HEK293 (cell line): ENCODE measurements at regions not wholly inside any gene's neighbourhood (a gene's known extent, or its start where the extent isn't known, plus 50 kb on each side); places are given as distances from the start of the nearest gene placed in this dataset.

Experiments used
- CTCF ChIA-PET: fragments of 350-600 bp; formaldehyde crosslinking; extraction: SDS; loops from one replicate; lab custom pipeline; 2021; ENCODE audit warnings: antibody characterized with exemption; lab: Yijun Ruan, JAX
- POLR2A ChIA-PET: fragments of 300-600 bp; formaldehyde crosslinking; extraction: SDS; loops from one replicate; lab custom pipeline; 2020; ENCODE audit warnings: antibody characterized with exemption, inconsistent platforms; lab: Yijun Ruan, JAX
- H3K27ac ChIP-seq: fragments of 200-500 bp; sonication (Bioruptor generic); 2 replicates; pipeline ENCODE4 v1.5.1; 2014; ENCODE audit warnings: low read depth, low read length, control low read depth, inconsistent platforms; ENCODE audit errors: extremely low read depth
- H3K36me3 ChIP-seq, 2 experiments: fragments of 200-500 bp in 1 of 2; sonication (Bioruptor generic) in 1 of 2; 1 replicate in 1 of 2; 2 replicates in 1 of 2; pipeline ENCODE4 v1.5.1; 2014 to 2017; ENCODE audit warnings: inconsistent platforms in 2 of 2, low read length in 2 of 2; ENCODE audit not compliant: control insufficient read depth in 2 of 2, insufficient read depth in 1 of 2
- H3K4me1 ChIP-seq: fragments of 200-500 bp; sonication (Bioruptor generic); 2 replicates; pipeline ENCODE4 v1.5.1; 2014; ENCODE audit warnings: mild to moderate bottlenecking, low read length, inconsistent platforms; ENCODE audit not compliant: control insufficient read depth, insufficient read depth
- H3K4me3 ChIP-seq: 2 replicates; pipeline ENCODE4 v1.5.1; 2011; ENCODE audit warnings: low read depth, mild to moderate bottlenecking, control low read depth, low read length, moderate library complexity
- H3K9me3 ChIP-seq: fragments of 200-500 bp; sonication (Bioruptor generic); 2 replicates; pipeline ENCODE4 v1.5.1; 2014; ENCODE audit warnings: low read depth, low read length, inconsistent platforms; ENCODE audit not compliant: control insufficient read depth, insufficient read depth
- KLF1 ChIP-seq: fragments of 450-650 bp; formaldehyde crosslinking; IDR thresholded peaks from 2 replicates; pipeline ENCODE4 v1.5.1; 2016; ENCODE audit warnings: missing biosample characterization, missing genetic modification characterization
- MYNN ChIP-seq: fragments of 450-650 bp; formaldehyde crosslinking; IDR thresholded peaks from 2 replicates; pipeline ENCODE4 v1.5.1; 2016; ENCODE audit warnings: missing biosample characterization, missing genetic modification characterization, borderline replicate concordance
- ZBTB17 ChIP-seq: fragments of 450-650 bp; formaldehyde crosslinking; IDR thresholded peaks from 2 replicates; pipeline ENCODE4 v1.5.1; 2016; ENCODE audit warnings: missing biosample characterization, missing genetic modification characterization
- ZBTB8A ChIP-seq: fragments of 450-650 bp; formaldehyde crosslinking; IDR thresholded peaks from 2 replicates; pipeline ENCODE4 v1.5.1; 2016; ENCODE audit warnings: missing biosample characterization, missing genetic modification characterization
- ZFP37 ChIP-seq: fragments of 450-650 bp; formaldehyde crosslinking; IDR thresholded peaks from 2 replicates; pipeline ENCODE4 v1.5.1; 2016; ENCODE audit warnings: missing biosample characterization, missing genetic modification characterization
- ZNF157 ChIP-seq: fragments of 450-650 bp; formaldehyde crosslinking; IDR thresholded peaks from 2 replicates; pipeline ENCODE4 v1.5.1; 2016; ENCODE audit warnings: missing biosample characterization, missing genetic modification characterization
- ZNF174 ChIP-seq: fragments of 450-650 bp; formaldehyde crosslinking; IDR thresholded peaks from 2 replicates; pipeline ENCODE4 v1.5.0; 2017; ENCODE audit warnings: missing biosample characterization, mild to moderate bottlenecking, missing genetic modification characterization
- ZNF184 ChIP-seq: fragments of 450-650 bp; IDR thresholded peaks from 2 replicates; pipeline ENCODE4 v1.5.1; 2018; ENCODE audit warnings: missing biosample characterization, mild to moderate bottlenecking, missing genetic modification characterization
- ZNF19 ChIP-seq: fragments of 450-650 bp; formaldehyde crosslinking; IDR thresholded peaks from 2 replicates; pipeline ENCODE4; 2016; ENCODE audit warnings: missing biosample characterization, missing genetic modification characterization, low read depth
- ZNF248 ChIP-seq: fragments of 450-650 bp; formaldehyde crosslinking; IDR thresholded peaks from 2 replicates; pipeline ENCODE4 v1.5.1; 2017; ENCODE audit warnings: missing biosample characterization, missing genetic modification characterization
- ZNF350 ChIP-seq: fragments of 450-650 bp; formaldehyde crosslinking; IDR thresholded peaks from 2 replicates; pipeline ENCODE4 v1.5.0; 2017; ENCODE audit warnings: missing biosample characterization, mild to moderate bottlenecking, missing genetic modification characterization
- ZNF416 ChIP-seq: fragments of 450-650 bp; formaldehyde crosslinking; IDR thresholded peaks from 2 replicates; pipeline ENCODE4 v1.5.1; 2016; ENCODE audit warnings: missing biosample characterization, missing genetic modification characterization
- ZNF433 ChIP-seq: fragments of 450-650 bp; formaldehyde crosslinking; IDR thresholded peaks from 2 replicates; pipeline ENCODE4 v1.5.1; 2016; ENCODE audit warnings: missing biosample characterization, missing genetic modification characterization, low read depth
- ZNF629 ChIP-seq: fragments of 450-650 bp; formaldehyde crosslinking; IDR thresholded peaks from 2 replicates; pipeline ENCODE4 v1.5.1; 2017; ENCODE audit warnings: missing biosample characterization, missing genetic modification characterization
- ZNF701 ChIP-seq: fragments of 450-650 bp; formaldehyde crosslinking; IDR thresholded peaks from 2 replicates; pipeline ENCODE4 v1.5.1; 2016; ENCODE audit warnings: missing biosample characterization, missing genetic modification characterization
- ZNF747 ChIP-seq: fragments of 450-650 bp; formaldehyde crosslinking; IDR thresholded peaks from 2 replicates; pipeline ENCODE4 v1.5.1; 2016; ENCODE audit warnings: missing biosample characterization, missing genetic modification characterization
- ZNF837 ChIP-seq: fragments of 450-650 bp; formaldehyde crosslinking; IDR thresholded peaks from 2 replicates; pipeline ENCODE4 v1.5.1; 2016; ENCODE audit warnings: missing biosample characterization, missing genetic modification characterization
- ZSCAN30 ChIP-seq: fragments of 450-650 bp; IDR thresholded peaks from 2 replicates; pipeline ENCODE4 v1.5.1; 2018; ENCODE audit warnings: missing biosample characterization, mild to moderate bottlenecking, missing genetic modification characterization, moderate library complexity
- TF ChIP-seq, protein P1 (sequence below): fragments of 450-650 bp; formaldehyde crosslinking; IDR thresholded peaks from 2 replicates; pipeline ENCODE4 v1.5.1; 2016; ENCODE audit warnings: missing biosample characterization, missing genetic modification characterization
- TF ChIP-seq, protein P2 (sequence below): fragments of 450-650 bp; formaldehyde crosslinking; IDR thresholded peaks from 2 replicates; pipeline ENCODE4 v1.5.1; 2017; ENCODE audit warnings: missing biosample characterization, missing genetic modification characterization
- TF ChIP-seq, protein P3 (sequence below): fragments of 450-650 bp; formaldehyde crosslinking; IDR thresholded peaks from 2 replicates; pipeline ENCODE4 v1.5.1; 2016; ENCODE audit warnings: missing biosample characterization, missing genetic modification characterization
- TF ChIP-seq, protein P4 (sequence below): fragments of 450-650 bp; formaldehyde crosslinking; IDR thresholded peaks from 2 replicates; pipeline ENCODE4 v1.5.1; 2017; ENCODE audit warnings: missing biosample characterization, missing genetic modification characterization

DNA sequence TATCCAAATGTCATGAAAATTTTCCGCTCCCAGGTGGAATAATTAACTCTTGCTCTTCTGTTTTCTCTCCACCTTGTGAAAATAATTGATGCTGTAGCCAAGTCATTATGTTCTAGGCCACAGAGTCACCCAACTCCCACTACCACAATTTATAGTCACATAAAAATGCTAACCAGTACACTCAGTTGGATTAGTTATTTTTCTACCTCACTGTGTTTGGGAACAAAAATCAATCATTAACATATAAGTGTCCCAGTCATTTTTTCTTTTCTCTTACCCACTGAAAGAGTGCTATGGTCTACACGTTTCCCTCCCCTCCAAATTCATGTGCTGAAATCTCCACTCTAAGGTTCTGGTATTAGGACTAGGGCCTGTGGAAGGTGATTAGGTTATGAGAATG, 255.6 kb upstream of the LMCD1 start:
- Histone ChIP-seq H3K9me3 (no peaks in the 10 kb centered on the region), H3K4me3 (no peak overlapping the region), H3K36me3 (no peaks in the 10 kb centered on the region), H3K4me1 (no peaks in the 10 kb centered on the region), H3K27ac (no peak overlapping the region)
- ChIA-PET POLR2A (no interaction called here), CTCF (no interaction called here)
- TF ChIP-seq ZNF174 (tag by site-specific recombination) (no peak), ZNF416 (tag by site-specific recombination) (no peak), ZNF350 (tag by site-specific recombination) (no peak), ZNF157 (tag by site-specific recombination) (no peak), ZNF184 (tag by site-specific recombination) (no peak), ZNF701 (tag by site-specific recombination) (no peak)
- TF ChIP-seq, protein P1, sequence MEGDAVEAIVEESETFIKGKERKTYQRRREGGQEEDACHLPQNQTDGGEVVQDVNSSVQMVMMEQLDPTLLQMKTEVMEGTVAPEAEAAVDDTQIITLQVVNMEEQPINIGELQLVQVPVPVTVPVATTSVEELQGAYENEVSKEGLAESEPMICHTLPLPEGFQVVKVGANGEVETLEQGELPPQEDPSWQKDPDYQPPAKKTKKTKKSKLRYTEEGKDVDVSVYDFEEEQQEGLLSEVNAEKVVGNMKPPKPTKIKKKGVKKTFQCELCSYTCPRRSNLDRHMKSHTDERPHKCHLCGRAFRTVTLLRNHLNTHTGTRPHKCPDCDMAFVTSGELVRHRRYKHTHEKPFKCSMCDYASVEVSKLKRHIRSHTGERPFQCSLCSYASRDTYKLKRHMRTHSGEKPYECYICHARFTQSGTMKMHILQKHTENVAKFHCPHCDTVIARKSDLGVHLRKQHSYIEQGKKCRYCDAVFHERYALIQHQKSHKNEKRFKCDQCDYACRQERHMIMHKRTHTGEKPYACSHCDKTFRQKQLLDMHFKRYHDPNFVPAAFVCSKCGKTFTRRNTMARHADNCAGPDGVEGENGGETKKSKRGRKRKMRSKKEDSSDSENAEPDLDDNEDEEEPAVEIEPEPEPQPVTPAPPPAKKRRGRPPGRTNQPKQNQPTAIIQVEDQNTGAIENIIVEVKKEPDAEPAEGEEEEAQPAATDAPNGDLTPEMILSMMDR (tag by site-specific recombination) = no peak
- TF ChIP-seq, protein P2, sequence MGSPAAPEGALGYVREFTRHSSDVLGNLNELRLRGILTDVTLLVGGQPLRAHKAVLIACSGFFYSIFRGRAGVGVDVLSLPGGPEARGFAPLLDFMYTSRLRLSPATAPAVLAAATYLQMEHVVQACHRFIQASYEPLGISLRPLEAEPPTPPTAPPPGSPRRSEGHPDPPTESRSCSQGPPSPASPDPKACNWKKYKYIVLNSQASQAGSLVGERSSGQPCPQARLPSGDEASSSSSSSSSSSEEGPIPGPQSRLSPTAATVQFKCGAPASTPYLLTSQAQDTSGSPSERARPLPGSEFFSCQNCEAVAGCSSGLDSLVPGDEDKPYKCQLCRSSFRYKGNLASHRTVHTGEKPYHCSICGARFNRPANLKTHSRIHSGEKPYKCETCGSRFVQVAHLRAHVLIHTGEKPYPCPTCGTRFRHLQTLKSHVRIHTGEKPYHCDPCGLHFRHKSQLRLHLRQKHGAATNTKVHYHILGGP = no peak

DNA sequence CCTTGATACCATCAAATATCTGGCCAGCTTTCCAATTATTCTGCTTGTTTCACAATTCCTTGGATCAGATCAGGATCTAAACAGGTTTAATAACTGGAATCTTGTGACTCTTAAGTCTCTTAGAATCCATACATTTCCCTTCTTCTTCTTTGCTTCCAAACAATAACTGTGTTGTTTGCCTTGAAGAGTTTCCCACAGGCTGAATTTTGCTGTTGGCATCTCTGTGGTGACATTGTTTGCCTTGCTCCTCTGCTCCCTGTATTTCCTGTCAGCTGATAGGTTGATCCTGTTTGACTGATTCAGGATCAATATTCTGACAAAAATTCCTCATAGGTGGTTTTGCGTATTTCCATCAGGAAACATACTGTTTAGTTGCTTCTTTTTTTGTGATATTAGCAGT, 248.4 kb upstream of the LMCD1 start:
- Histone ChIP-seq H3K4me3 (no peak overlapping the region), H3K4me1 (no peaks in the 10 kb centered on the region), H3K27ac (no peak overlapping the region), H3K36me3 (no peaks in the 10 kb centered on the region), H3K9me3 (no peaks in the 10 kb centered on the region)
- TF ChIP-seq, protein P3, sequence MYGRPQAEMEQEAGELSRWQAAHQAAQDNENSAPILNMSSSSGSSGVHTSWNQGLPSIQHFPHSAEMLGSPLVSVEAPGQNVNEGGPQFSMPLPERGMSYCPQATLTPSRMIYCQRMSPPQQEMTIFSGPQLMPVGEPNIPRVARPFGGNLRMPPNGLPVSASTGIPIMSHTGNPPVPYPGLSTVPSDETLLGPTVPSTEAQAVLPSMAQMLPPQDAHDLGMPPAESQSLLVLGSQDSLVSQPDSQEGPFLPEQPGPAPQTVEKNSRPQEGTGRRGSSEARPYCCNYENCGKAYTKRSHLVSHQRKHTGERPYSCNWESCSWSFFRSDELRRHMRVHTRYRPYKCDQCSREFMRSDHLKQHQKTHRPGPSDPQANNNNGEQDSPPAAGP (tag by site-specific recombination) = no peak
- TF ChIP-seq KLF1 (tag by site-specific recombination) = no peak
- no peak for TF ChIP-seq ZFP37 (tag by site-specific recombination)
- TF ChIP-seq ZNF248 (tag by site-specific recombination) = no peak
- TF ChIP-seq, protein P4, sequence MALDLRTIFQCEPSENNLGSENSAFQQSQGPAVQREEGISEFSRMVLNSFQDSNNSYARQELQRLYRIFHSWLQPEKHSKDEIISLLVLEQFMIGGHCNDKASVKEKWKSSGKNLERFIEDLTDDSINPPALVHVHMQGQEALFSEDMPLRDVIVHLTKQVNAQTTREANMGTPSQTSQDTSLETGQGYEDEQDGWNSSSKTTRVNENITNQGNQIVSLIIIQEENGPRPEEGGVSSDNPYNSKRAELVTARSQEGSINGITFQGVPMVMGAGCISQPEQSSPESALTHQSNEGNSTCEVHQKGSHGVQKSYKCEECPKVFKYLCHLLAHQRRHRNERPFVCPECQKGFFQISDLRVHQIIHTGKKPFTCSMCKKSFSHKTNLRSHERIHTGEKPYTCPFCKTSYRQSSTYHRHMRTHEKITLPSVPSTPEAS = no peak
- no peak for TF ChIP-seq ZNF433 (tag by site-specific recombination)
- TF ChIP-seq ZNF19 (tag by site-specific recombination) = no peak
- TF ChIP-seq ZNF837 (tag by site-specific recombination) = no peak
- TF ChIP-seq ZNF629 (tag by site-specific recombination) = no peak
- no peak for TF ChIP-seq ZNF747 (tag by site-specific recombination)
- ChIA-PET CTCF (interaction anchor here (0.9 to 1.2 kb wide), 3 partner anchors 12 to 164 kb away, joined by 3 to 5 read pairs (median 4); no protein-coding TSS in a partner anchor), POLR2A (no interaction called here)

DNA sequence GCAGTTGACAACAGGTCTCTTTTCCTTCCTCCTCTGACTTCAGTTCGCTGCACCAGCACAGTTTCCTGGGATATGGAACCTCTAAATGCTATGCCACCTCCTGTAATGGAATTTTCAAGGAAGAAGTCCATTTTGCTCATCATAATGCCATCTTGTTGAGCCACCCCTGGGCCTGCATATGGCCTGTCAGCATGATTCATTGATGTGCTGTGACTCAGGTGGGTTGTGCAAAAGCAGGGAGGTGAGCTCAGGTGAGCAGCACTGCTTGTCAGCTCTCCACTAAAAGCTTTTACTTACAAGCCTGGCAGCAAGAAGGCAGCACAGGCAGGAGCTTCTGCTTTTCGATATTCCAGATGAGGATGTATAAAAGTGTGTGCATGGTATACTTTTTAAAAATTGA, 247.1 kb upstream of the LMCD1 start:
- no peak for TF ChIP-seq ZSCAN30
- TF ChIP-seq ZNF701 (tag by site-specific recombination) = no peak
- no peak for TF ChIP-seq MYNN
- TF ChIP-seq ZBTB8A (tag by site-specific recombination) = no peak
- no peak for TF ChIP-seq ZBTB17
- CTCF ChIA-PET = interaction anchor here (1.0 to 1.6 kb wide), 2 partner anchors 13 to 14 kb away, joined by 4 to 7 read pairs; no protein-coding TSS in a partner anchor

More for the DNA sequence above, 247.1 kb upstream of the LMCD1 start:
- Histone ChIP-seq H3K4me3 (no peak overlapping the region), H3K9me3 (no peaks in the 10 kb centered on the region), H3K36me3 (no peaks in the 10 kb centered on the region), H3K4me1 (no peaks in the 10 kb centered on the region), H3K27ac (no peak overlapping the region)
- POLR2A ChIA-PET = no interaction called here
